Chondrocyte (in vitro differentiated cells): ENCODE measurements at regions not wholly inside any gene's neighbourhood (a gene's known extent, or its start where the extent isn't known, plus 50 kb on each side); places are given as distances from the start of the nearest gene placed in this dataset.
A peak's percentile ranks its signal among the peaks of the same experiment; 100 is the strongest.
"Not testable (repeated sequence)": the region's sequence is repeated elsewhere in the genome, so short reads cannot be mapped to it uniquely, and the experiment has no call there.

Experiments used
- DNase-seq: peaks from one replicate; pipeline ENCODE4 v3.0.0; 2021; ENCODE audit warnings: mixed read lengths, low spot score
- H3K27ac Mint-ChIP-seq: one replicate; pipeline ENCODE4 v1.8.0; 2021; ENCODE audit warnings: mild to moderate bottlenecking, moderate library complexity, mixed read lengths; ENCODE audit not compliant: unreplicated experiment
- H3K27me3 Mint-ChIP-seq: 2 replicates; pipeline ENCODE4 v1.8.0; 2021; ENCODE audit warnings: low read depth, mixed read lengths
- H3K36me3 Mint-ChIP-seq: 2 replicates; pipeline ENCODE4 v1.8.0; 2021; ENCODE audit warnings: low read depth, mixed read lengths
- H3K4me1 Mint-ChIP-seq: 2 replicates; pipeline ENCODE4 v1.8.0; 2021; ENCODE audit warnings: low read depth, mild to moderate bottlenecking, mixed read lengths
- H3K4me3 Mint-ChIP-seq: one replicate; pipeline ENCODE4 v1.8.0; 2021; ENCODE audit warnings: mild to moderate bottlenecking, moderate library complexity, mixed read lengths; ENCODE audit not compliant: unreplicated experiment
- H3K9me3 Mint-ChIP-seq: 2 replicates; pipeline ENCODE4 v1.8.0; 2021; ENCODE audit warnings: low read depth, mixed read lengths
- TF ChIP-seq, protein P1 (sequence below): fragments of 200-600 bp; sonication (generic); IDR thresholded peaks from 2 replicates; pipeline ENCODE4 v1.5.0; 2021; ENCODE audit warnings: antibody characterized with exemption, mild to moderate bottlenecking, moderate library complexity

DNA sequence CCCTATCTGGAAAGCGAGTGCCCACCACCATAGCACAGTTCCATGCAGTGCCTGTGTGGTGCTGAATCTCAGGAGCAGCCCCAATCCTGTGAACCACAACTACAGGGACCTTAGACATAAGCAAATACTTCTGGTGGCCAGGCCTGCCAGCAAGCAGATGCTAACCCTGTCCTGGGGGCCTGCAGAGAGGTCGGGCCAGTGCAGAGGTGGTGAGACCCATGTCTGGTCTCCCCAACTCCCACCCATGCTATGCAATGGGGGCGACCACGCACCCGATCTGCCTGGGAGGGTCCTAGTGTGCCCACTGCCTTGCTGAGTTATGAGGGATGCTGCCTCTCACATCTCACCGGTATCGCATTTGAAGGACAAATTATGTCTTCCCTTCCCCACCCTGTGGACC, 151.6 kb upstream of the ZNF337 start:
- Mint-ChIP-seq H3K9me3 (no peaks in the 10 kb centered on the region), H3K36me3 (peaks cover 1% of the 10 kb centered on the region), H3K27me3 (no peaks in the 10 kb centered on the region), H3K4me1 (no peaks in the 10 kb centered on the region), H3K4me3 (no peak overlapping the region), H3K27ac (no peak overlapping the region)
- DNase-seq = peak; percentile 43
- TF ChIP-seq, protein P1, sequence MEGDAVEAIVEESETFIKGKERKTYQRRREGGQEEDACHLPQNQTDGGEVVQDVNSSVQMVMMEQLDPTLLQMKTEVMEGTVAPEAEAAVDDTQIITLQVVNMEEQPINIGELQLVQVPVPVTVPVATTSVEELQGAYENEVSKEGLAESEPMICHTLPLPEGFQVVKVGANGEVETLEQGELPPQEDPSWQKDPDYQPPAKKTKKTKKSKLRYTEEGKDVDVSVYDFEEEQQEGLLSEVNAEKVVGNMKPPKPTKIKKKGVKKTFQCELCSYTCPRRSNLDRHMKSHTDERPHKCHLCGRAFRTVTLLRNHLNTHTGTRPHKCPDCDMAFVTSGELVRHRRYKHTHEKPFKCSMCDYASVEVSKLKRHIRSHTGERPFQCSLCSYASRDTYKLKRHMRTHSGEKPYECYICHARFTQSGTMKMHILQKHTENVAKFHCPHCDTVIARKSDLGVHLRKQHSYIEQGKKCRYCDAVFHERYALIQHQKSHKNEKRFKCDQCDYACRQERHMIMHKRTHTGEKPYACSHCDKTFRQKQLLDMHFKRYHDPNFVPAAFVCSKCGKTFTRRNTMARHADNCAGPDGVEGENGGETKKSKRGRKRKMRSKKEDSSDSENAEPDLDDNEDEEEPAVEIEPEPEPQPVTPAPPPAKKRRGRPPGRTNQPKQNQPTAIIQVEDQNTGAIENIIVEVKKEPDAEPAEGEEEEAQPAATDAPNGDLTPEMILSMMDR = no peak

- not testable (repeated sequence) for H3K27me3 Mint-ChIP-seq, H3K36me3 Mint-ChIP-seq, DNase-seq, H3K4me3 Mint-ChIP-seq, H3K9me3 Mint-ChIP-seq, H3K4me1 Mint-ChIP-seq, H3K27ac Mint-ChIP-seq
These were observed 148.0 kb upstream of the ZNF337 start for GRCh38 chr20:25844640-25845039.

GRCh38 chr20:25813511-25813910, 116.9 kb upstream of the ZNF337 start:
- H3K4me3 Mint-ChIP-seq, H3K27ac Mint-ChIP-seq, H3K4me1 Mint-ChIP-seq, H3K9me3 Mint-ChIP-seq, DNase-seq, H3K27me3 Mint-ChIP-seq, H3K36me3 Mint-ChIP-seq: not testable (repeated sequence)

DNA sequence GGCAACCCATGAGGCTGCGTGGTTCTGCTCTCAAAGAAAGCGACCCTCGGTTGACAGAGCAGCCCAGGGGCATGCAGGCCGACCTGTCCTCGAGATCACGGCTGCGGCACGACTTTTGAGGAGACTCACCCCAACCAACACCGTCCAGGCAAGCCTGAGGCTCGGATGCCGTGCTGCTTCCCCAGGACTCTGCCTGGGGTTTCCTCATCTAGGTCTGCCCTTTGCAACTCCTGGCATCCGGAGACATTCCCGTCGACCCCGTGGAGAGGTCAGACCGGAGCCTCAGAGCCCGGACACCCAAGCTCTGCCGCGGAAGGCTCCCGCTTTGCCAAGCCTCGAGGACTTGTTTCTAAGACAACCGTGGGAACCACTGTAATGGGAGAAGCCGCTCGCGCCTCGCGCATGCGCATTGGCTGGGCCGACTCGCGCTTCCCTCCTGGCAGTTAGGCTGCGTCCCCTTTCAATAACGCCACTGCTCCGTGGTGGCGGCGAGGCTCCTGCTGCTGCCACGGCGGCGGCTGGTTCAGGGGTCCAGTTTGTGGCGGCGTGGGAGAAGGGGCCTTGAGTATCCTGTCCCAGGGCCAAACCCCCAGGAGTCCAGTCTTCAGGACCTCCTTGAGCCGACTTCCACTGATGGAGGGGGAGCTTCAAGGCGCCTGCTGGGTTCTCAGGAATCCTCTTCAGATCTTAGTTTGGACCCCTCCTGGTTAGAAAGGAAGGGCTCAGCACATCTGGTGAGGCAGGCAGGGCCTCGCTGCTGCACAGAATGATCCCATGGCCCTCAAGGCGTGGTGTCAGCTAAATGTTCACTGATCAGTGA, 101.7 kb upstream of the ZNF337 start:
- H3K9me3 Mint-ChIP-seq, H3K36me3 Mint-ChIP-seq, DNase-seq, H3K27me3 Mint-ChIP-seq, H3K4me3 Mint-ChIP-seq, H3K4me1 Mint-ChIP-seq, H3K27ac Mint-ChIP-seq: not testable (repeated sequence)

GRCh38 chr20:25797062-25797461, 100.4 kb upstream of the ZNF337 start:
- not testable (repeated sequence) for H3K4me1 Mint-ChIP-seq, H3K4me3 Mint-ChIP-seq, H3K27me3 Mint-ChIP-seq, H3K9me3 Mint-ChIP-seq, DNase-seq, H3K27ac Mint-ChIP-seq, H3K36me3 Mint-ChIP-seq

GRCh38 chr20:25777241-25777640, 80.6 kb upstream of the ZNF337 start:
- H3K9me3 Mint-ChIP-seq, H3K27ac Mint-ChIP-seq, H3K4me3 Mint-ChIP-seq, DNase-seq, H3K4me1 Mint-ChIP-seq, H3K36me3 Mint-ChIP-seq: not testable (repeated sequence)
- peaks cover 11% of the 10 kb centered on the region for H3K27me3 Mint-ChIP-seq

- H3K9me3 Mint-ChIP-seq, H3K36me3 Mint-ChIP-seq, DNase-seq, H3K4me3 Mint-ChIP-seq, H3K4me1 Mint-ChIP-seq, H3K27ac Mint-ChIP-seq: not testable (repeated sequence)
- peaks cover 11% of the 10 kb centered on the region for H3K27me3 Mint-ChIP-seq
These were observed 78.1 kb upstream of the ZNF337 start for GRCh38 chr20:25774711-25775110.

- not testable (repeated sequence) for H3K4me1 Mint-ChIP-seq, H3K27ac Mint-ChIP-seq, H3K36me3 Mint-ChIP-seq, H3K9me3 Mint-ChIP-seq, H3K4me3 Mint-ChIP-seq, DNase-seq
- peaks cover 11% of the 10 kb centered on the region for H3K27me3 Mint-ChIP-seq
These were observed 77.5 kb upstream of the ZNF337 start for GRCh38 chr20:25774203-25774602.

GRCh38 chr20:25772437-25772836, 75.8 kb upstream of the ZNF337 start:
- H3K9me3 Mint-ChIP-seq, H3K27ac Mint-ChIP-seq: not testable (repeated sequence)

DNA sequence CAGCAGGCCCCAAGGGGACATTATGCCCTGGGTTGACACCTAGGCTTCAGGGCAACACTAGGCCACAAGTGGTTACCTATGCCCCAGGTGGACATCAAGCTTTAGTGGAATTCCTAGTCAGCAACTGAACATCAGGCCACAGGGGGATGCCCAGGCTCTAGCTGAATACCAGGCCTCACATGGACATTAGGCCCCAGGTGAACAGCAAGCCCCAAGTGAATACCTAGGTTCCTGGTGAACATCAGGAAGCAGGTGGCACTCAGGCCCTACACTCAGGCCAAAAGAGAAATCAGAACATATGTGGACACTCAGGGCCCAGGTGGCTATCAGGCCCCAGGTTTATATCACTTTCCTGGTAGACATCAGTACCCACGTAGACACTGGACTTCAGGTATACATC, 75.2 kb upstream of the ZNF337 start:
- not testable (repeated sequence) for H3K4me1 Mint-ChIP-seq, DNase-seq, H3K36me3 Mint-ChIP-seq, H3K27me3 Mint-ChIP-seq, H3K27ac Mint-ChIP-seq, H3K9me3 Mint-ChIP-seq, H3K4me3 Mint-ChIP-seq

More at GRCh38 chr20:25772437-25772836, 75.8 kb upstream of the ZNF337 start:
- DNase-seq, H3K27me3 Mint-ChIP-seq, H3K4me3 Mint-ChIP-seq, H3K36me3 Mint-ChIP-seq, H3K4me1 Mint-ChIP-seq: not testable (repeated sequence)
